Breast epithelium (tissue), 3 donors: ENCODE measurements at regions not wholly inside any gene's neighbourhood (a gene's known extent, or its start where the extent isn't known, plus 50 kb on each side); places are given as distances from the start of the nearest gene placed in this dataset.

ENCODE experiments used
- CTCF ChIP-seq, 3 donors: fragments of 450-650 bp; IDR thresholded peaks; one replicate each; pipeline ENCODE4 v1.5.1; 2016 to 2017; ENCODE audit warnings: antibody characterized with exemption in 3 of 3, mild to moderate bottlenecking in 3 of 3, moderate library complexity in 3 of 3
- POLR2A ChIP-seq: fragments of 450-650 bp; IDR thresholded peaks from one replicate; pipeline ENCODE4 v1.6.1; 2016; ENCODE audit warnings: antibody characterized with exemption, mild to moderate bottlenecking, moderate library complexity
- POLR2AphosphoS5 ChIP-seq, 3 donors: sonication (generic); formaldehyde crosslinking; IDR thresholded peaks; one replicate each; pipeline ENCODE4 v1.6.1; 2017; ENCODE audit warnings: antibody characterized with exemption in 3 of 3

GRCh38 chr21:18153063-18153462, 91.6 kb upstream of the CHODL start:
- TF ChIP-seq CTCF (IDR thresholded peaks at IDR 0.05) (no peak), POLR2A (no peak), POLR2AphosphoS5 (IDR thresholded peaks at IDR 0.05) (no peak)
